ENCODE measurements at regions not wholly inside any gene's neighbourhood (a gene's known extent, or its start where the extent isn't known, plus 50 kb on each side); places are given as distances from the start of the nearest gene placed in this dataset.

DNA sequence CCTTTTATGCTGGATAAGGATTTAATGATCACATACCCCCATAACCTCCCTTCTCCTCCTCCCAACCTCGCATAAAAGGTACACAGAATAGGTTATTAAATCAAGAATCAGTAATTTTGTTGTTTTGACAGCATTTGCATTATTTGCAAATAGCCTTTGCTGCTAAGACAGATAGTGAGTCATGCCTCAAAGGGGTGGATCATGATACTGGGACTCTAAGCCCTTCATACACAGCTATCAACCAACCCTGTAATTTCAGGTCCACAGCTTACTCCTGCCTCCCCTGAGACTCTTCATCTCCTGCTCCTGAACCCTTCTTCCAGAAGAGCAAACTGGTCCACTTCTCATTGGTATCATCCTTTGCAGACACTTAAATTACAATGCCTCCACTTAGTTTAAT, 73.8 kb upstream of the KLHL29 start:
- no peak for DNase-seq

DNA sequence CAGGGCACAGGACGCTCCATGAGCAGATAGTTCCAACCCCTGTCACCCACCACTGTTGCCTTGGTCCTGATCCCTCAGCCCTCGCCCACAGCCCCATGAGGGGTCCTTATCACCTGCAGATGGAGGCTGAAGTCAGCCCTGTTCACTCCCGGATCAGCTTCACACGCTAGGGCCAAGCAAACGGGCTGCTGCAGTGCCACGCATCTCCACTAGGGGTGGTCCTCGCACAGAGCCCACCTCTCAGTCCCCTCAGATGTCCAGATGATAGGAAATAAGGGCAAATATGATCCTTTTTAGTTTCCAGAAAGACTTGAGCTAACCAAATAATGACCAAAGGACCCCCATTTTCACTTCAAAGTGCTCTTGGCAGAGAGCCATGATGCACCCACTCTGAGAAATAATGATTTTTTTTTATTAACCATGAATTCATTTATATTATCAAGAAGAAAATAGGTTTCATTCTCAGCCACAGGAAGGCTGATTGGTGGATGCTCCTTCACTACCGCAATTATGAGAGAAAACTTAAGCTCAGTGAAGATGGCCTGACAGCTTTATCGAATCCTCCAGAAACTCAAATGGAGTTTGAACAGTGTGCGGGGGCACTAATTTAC, 71.9 kb upstream of the KLHL29 start:
- no peak for DNase-seq

DNA sequence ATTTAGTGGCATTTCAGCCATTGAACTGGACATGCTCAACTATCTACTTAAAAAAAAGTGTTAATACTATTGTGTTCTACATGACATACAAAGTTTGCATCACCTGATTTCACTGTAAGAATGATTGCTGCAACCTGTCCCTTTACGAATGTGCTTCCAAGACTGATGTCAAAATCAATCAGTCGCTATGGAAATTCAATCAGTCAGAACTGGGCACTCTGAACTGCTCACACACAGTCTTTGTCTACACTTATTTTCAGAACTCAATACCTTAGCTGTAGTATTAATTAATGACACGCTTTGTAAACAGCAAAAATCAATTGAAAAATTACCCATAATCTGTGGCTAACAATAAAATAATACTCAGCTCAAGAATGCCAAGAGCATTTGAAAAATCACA, 70.3 kb upstream of the KLHL29 start:
- no peak for DNase-seq

DNA sequence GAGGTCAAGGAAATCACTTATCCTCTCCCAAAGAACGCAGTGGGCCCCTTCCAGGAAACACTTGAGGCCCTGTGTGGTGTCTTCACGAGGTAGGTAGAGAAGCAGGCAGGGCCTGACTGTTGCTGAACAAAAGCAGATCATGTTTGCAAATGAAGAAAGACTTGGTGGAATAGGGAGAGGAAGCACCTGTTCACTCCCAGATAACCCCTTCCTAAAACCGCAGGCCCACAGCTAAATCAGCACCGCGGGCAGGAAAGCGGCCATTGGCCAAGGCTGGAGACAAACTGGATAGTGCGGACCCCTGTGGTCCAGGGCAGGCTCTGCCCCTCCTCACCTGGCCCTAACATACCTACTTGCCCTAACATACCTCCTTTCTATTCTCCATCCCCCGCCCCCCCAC, 64.9 kb upstream of the KLHL29 start:
- no peak for DNase-seq

DNA sequence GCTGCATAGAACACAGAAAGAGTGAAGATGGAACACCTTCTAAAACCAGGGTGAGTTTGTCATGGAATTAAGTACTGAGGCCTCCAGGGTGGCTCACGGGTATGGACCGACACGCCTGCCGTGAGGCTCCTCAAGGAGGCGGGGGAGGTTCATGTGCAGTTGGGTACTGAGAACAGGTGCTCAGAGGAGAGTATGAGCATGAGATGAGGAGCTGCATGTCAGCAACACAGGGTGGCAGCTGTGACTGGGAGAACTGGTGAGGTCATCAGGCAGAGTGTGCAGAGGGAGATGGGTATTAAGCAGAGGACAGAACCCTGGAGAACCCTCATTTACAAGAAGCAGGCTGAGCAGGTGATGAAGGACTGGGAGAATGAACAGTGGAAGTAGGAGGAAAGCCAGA, 63.2 kb upstream of the KLHL29 start:
- no peak for DNase-seq

DNA sequence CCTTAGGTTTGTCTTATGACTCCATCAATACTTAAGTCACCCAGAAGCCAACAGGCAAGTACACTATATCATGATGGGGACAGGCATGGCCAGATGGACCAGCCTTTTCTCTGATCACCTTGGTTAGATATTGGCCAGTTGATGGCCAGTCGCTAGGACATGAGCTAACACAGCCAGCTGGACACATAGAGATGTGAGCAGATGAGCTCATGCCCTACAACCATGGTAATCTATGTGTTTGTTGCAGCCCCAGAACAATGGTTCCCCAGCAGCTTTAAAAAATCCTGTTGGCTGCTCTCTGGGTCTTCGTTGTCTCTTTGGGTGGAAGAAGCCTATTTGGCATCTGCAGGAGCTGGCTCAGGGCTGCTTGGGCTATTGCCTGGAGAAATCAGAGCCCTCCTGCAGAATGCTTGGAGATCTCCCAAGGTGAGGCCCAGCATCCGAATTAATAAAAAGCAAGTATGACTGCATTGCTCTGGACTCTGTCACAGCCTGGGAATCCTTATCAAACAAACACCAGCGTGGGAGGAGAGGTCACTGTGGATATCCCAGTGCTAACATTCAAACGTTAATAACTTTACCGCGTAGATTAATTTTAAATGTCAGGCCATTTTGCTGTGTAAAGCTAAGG, 62.3 kb upstream of the KLHL29 start:
- DNase-seq: no peak

DNA sequence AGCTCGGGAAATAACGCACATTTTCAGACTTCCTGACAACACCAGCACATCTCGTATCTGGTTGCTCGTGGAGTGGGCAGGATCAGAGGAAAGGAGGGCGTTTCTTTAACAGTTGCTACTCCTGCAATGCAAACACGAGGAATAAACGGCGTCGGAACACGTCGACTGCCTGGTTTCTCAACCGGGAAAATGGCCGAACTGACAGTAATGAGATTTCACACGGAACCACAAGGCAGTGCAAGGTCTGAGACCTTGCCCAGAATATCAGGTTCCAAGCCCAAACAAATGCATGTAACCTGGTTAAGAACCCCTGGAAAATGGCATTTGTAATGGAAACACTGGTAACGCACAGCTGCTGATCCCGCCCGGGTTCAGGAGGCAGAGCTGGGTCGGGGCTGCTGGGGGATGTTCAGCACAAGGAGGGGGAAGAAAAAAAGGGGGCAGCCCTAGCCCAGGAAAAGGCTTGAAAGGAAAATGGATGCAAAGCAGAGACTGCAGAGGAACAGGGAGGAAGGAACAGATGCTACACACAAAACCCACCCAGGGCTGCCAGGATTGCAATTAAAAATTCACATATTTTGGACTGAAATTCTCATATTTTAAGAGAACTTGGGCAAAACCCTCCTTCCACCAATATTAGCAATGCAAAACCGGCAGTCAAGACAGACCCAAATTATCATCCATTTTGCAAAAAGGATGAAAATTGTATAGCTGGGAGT, 61.6 kb upstream of the KLHL29 start:
- no peak for DNase-seq

DNA sequence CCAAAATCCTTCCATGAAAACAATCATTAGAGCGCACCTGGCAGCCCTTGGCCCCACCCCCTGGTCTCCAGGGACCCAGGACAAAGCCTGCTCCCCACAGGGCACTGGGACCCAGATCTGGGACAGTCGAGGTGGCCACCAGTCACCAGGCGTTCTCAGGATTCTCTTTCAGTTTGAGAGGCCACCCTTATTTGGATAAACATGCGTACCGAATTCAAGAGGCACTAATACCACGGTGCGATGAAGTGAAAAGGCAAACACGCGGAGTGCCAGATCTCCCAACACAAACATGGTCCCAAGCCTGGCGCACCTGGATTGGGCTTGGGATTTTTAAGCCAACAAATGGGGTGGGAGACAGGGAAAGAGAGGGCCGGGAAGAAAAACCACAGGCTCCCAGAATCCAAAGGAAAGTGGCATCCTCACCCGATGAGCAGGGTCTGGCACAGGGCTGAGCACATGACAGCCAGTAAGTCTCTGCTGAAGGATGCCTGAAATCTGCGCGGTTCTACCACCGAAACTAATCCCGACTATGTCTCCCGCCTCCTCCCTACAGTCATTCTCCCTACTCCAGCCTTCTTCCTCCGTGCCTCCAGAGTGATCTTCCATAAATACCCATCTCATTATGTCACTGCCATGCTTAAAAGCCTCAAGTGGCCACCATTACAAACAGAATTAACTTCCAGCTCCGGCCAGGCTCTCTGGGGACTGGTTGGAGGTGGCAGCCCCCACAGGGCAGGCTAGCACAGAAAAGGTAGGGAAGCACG, 60.9 kb upstream of the KLHL29 start:
- DNase-seq: no peak

DNA sequence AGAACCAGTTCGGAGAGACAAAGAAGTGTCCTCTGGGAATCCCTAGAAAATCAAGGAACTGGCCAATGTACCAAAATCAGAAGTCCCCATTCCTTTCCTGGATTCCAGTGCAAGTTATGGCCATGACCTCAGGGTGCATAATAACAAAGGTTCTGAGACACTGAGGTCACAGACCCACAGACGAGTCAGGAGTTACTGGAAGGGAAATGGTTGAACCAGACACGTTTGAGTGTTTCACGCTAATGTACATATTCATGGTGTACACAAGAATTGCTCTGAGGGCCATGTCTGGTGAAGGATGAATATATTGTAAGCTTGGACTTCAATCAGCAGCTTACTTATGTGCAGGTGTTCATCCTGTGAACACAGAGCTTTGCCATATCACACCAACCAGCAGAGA, 58.6 kb upstream of the KLHL29 start:
- no peak for DNase-seq

DNA sequence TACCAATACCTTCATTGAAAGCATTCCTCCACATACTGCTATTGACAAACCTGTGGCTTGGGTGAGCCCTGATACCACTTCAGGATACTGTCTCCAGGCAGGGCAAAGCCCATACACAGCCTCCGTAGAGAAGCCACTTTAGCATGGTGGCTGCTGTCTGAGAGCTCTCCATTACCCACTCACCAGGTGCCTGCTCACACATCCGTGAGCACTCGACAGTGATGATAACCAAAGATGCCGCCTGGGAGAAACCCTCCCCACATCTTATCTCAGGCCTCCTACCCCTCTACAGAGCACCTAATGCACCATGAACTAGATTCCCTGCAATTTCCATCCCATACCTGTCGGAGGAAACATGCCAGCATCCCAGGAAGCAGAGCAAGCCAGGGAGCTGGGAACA, 57.6 kb upstream of the KLHL29 start:
- DNase-seq: no peak

DNA sequence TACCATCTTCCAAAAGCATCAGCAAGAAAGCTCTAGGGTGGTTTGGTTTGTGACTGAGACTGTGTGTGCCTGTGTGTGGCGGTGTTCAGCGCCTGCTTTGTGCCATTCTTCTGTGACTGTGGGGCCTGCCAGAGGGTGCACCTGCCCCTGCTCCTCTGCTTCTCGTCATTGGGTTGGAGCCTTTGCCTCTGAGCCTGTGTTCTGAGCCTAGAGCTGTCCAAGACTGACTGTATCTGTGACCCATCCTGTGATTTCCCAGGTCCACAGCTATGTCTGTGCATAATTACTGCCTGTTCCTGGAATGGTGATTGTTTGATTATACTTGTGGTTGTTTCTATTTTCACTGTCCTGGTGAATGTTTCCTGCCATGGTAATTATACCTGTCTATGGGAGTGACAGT, 57.1 kb upstream of the KLHL29 start:
- no peak for DNase-seq

DNA sequence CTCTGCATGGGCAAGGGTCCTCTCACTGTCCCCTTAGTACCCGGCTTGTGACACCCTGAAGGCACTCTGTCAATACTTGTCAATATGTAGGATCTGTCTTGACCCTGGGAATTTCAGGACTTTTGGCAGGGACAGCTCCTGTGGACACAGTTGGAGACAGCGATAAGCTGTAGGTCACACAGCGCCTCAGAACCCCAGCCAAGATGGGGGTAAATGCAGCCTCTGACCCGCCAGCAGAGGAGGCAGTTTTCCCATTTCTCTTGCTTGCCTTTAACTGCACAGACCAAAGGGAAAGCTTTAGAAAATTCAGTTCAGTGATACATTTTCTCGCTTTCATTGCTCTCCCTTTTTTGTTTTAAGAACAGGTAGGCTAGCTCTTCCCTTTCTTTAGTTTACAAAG, 54.8 kb upstream of the KLHL29 start:
- no peak for DNase-seq

All from hypothalamus (tissue), 51 donors.